Nephron (organoid): ENCODE measurements at regions not wholly inside any gene's neighbourhood (a gene's known extent, or its start where the extent isn't known, plus 50 kb on each side); places are given as distances from the start of the nearest gene placed in this dataset.
A peak's percentile ranks its signal among the peaks of the same experiment; 100 is the strongest.

ENCODE experiments used
- H3K27ac Mint-ChIP-seq, 3 experiments: 2 replicates each; pipeline ENCODE4 v1.8.0; 2020; ENCODE audit warnings: mixed read lengths in 3 of 3, mild to moderate bottlenecking in 2 of 3, moderate library complexity in 1 of 3
- H3K27me3 Mint-ChIP-seq: 2 replicates; pipeline ENCODE4 v1.8.0; 2021; ENCODE audit warnings: low read depth, mild to moderate bottlenecking, moderate library complexity, mixed read lengths
- H3K36me3 Mint-ChIP-seq: 2 replicates; pipeline ENCODE4 v1.8.0; 2020; ENCODE audit warnings: low read depth, mixed read lengths
- H3K4me1 Mint-ChIP-seq: 2 replicates; pipeline ENCODE4 v1.8.0; 2020; ENCODE audit warnings: mixed read lengths
- H3K4me3 Mint-ChIP-seq, 3 experiments: 2 replicates each; pipeline ENCODE4 v1.8.0; 2020; ENCODE audit warnings: mild to moderate bottlenecking in 3 of 3, mixed read lengths in 3 of 3, moderate library complexity in 2 of 3
- H3K9me3 Mint-ChIP-seq: 2 replicates; pipeline ENCODE4 v1.8.0; 2020; ENCODE audit warnings: mixed read lengths
- TF ChIP-seq, protein P1 (sequence below), 3 experiments: fragments of 200-600 bp; sonication (generic); IDR thresholded peaks; one replicate each; pipeline ENCODE4 v1.5.0; 2021; ENCODE audit warnings: antibody characterized with exemption in 3 of 3; ENCODE audit not compliant: unreplicated experiment in 3 of 3

DNA sequence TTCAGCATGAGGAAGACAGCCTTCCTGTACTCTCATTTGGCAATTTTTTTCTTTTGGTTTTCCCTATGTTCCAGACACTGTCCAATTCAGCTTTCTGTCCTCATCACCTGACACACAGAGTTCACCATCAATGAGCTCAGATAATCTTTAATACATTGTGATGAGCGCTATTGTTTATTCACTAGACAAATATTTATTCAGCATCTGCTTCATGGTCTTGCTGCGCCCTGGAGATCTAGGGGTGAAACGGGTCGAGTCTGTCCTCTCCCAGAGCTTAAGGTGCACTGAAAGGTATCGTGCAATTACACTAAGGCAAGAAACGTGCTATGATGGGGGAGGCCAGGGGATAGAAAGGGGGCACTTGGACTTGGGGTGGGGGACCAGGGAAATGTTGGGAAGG, 281.6 kb downstream of the ZSWIM6 start:
- Mint-ChIP-seq H3K4me1 (peaks cover 9% of the 10 kb centered on the region), H3K9me3 (no peaks in the 10 kb centered on the region), H3K27me3 (peaks cover 10% of the 10 kb centered on the region), H3K27ac (no peak overlapping the region), H3K4me3 (no peak overlapping the region), H3K36me3 (no peaks in the 10 kb centered on the region)
- TF ChIP-seq, protein P1, sequence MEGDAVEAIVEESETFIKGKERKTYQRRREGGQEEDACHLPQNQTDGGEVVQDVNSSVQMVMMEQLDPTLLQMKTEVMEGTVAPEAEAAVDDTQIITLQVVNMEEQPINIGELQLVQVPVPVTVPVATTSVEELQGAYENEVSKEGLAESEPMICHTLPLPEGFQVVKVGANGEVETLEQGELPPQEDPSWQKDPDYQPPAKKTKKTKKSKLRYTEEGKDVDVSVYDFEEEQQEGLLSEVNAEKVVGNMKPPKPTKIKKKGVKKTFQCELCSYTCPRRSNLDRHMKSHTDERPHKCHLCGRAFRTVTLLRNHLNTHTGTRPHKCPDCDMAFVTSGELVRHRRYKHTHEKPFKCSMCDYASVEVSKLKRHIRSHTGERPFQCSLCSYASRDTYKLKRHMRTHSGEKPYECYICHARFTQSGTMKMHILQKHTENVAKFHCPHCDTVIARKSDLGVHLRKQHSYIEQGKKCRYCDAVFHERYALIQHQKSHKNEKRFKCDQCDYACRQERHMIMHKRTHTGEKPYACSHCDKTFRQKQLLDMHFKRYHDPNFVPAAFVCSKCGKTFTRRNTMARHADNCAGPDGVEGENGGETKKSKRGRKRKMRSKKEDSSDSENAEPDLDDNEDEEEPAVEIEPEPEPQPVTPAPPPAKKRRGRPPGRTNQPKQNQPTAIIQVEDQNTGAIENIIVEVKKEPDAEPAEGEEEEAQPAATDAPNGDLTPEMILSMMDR (IDR thresholded peaks at IDR 0.05; ENCODE audit: unreplicated experiment in 3 of 3) = no peak

DNA sequence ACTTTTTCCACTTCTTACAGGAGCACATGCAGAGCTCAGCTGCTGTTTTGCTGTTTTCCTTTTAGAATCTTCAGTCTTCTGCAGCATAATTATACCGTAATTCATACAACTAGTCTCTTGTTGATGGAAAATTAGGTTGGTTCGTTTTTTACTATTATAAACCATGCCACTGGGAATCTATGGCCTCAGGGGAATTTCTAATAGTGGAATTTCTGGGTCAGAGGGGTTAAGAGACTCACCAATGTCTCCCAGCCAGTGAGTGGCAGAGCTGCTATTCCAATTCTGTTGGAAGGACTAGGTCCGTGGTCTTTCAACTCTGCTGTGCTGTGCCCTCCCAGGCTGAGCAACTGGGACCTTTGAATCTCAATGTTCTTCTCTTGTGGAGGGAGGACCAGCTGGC, 282.5 kb downstream of the ZSWIM6 start:
- no peaks in the 10 kb centered on the region for H3K36me3 Mint-ChIP-seq
- peaks cover 10% of the 10 kb centered on the region for H3K27me3 Mint-ChIP-seq
- H3K27ac Mint-ChIP-seq = no peak overlapping the region
- no peaks in the 10 kb centered on the region for H3K9me3 Mint-ChIP-seq
- H3K4me1 Mint-ChIP-seq = peaks cover 12% of the 10 kb centered on the region
- H3K4me3 Mint-ChIP-seq = no peak overlapping the region
- TF ChIP-seq, protein P1 (IDR thresholded peaks at IDR 0.05; ENCODE audit: unreplicated experiment in 3 of 3) = no peak

DNA sequence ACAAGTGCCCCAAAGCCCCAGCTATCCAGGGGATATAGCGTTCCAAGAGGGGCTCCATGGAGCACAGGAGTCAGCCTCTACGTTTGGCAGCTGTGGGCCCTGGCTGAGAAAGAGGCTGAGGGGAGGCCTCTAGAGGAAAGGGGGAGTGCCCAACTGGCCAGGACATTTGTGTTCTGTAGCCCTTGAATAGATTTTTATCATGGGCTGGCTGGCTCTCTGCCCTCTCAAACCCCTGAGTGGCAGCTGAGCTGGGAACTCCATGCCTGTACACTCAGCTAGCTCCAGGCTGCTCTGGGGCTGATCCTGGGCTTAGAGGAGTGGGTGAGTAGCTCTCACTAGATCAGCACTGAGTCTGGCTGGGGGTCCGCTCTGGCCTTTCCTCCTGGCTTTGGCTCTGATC, 285.0 kb downstream of the ZSWIM6 start:
- TF ChIP-seq, protein P1 (IDR thresholded peaks at IDR 0.05; ENCODE audit: unreplicated experiment in 3 of 3) = no peak
- Mint-ChIP-seq H3K36me3 (no peaks in the 10 kb centered on the region), H3K27ac (no peak overlapping the region), H3K4me1 (peaks cover 6% of the 10 kb centered on the region), H3K9me3 (no peaks in the 10 kb centered on the region), H3K27me3 (peaks cover 7% of the 10 kb centered on the region), H3K4me3 (no peak overlapping the region)

DNA sequence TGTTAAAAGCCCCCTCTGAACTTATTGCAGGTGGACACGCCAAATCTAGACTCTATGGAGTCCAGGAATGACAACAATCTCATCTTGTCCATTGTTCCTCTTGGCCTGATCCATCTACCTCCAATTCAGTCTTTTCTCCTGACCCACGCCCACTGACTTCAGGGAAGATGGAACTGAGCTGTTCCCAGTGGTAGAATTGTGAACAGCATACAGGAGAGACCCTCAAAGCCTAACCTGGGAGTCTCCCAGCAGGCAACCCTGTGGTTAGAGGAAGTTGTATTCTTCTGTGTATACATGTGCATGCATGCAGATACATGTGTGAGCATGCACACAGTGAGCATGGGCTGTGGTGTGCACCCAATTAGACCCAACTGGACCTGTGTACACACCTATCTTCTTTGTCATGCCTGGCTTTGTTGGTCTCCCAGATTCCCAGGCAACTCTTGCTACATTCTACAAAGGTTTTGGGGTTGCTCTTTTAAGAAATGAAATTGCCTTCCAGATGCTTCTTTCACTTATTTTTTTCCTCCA, 286.0 kb downstream of the ZSWIM6 start:
- no peaks in the 10 kb centered on the region for H3K36me3 Mint-ChIP-seq
- peaks cover 7% of the 10 kb centered on the region for H3K27me3 Mint-ChIP-seq
- no peak overlapping the region for H3K27ac Mint-ChIP-seq
- no peak overlapping the region for H3K4me3 Mint-ChIP-seq
- no peaks in the 10 kb centered on the region for H3K9me3 Mint-ChIP-seq
- TF ChIP-seq, protein P1 (IDR thresholded peaks at IDR 0.05; ENCODE audit: unreplicated experiment in 3 of 3) = no peak
- peaks cover 6% of the 10 kb centered on the region for H3K4me1 Mint-ChIP-seq

DNA sequence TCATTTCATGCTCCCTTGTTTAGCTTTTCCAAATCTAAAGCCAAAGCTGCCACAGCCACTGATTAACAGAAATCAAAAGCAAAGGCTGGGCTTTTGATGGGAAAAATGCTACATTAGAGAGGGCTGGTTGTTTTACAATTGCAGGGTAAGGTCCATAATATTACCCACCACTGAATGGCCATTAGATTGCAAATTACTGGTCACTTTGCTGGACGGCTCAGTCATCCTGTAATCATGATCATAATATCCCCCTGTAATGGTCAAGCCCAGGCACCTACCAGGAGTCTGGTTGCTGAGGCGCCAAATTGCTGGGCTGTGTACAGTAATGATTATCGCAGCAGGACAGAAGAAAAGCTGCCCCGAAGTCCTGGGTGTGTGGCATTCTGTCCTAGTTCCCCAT, 286.5 kb downstream of the ZSWIM6 start:
- H3K27me3 Mint-ChIP-seq = peaks cover 7% of the 10 kb centered on the region
- H3K9me3 Mint-ChIP-seq = no peaks in the 10 kb centered on the region
- TF ChIP-seq, protein P1 (IDR thresholded peaks at IDR 0.05; ENCODE audit: unreplicated experiment in 3 of 3) = no peak
- peaks cover 6% of the 10 kb centered on the region for H3K4me1 Mint-ChIP-seq
- H3K36me3 Mint-ChIP-seq = no peaks in the 10 kb centered on the region
- no peak overlapping the region for H3K4me3 Mint-ChIP-seq
- H3K27ac Mint-ChIP-seq = no peak overlapping the region

DNA sequence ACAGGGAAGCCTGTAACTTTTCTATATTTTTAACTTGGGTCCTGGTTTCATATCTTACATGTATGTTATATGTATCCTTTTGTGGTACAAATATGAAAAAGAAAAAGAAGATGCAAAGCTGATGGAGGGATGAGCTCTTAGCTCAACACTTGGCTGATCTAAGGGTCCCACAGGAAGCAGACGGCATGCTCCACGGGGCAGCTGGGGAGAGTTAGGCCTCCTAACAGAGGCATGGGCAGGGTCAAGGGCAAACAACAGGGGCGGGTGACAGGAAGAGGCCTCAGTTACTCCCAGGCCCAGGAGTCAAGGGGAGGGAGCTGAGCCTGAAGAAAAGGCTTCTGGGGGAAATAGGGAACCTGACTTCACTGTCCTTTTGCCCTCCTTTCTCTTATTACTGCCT, 287.2 kb downstream of the ZSWIM6 start:
- no peaks in the 10 kb centered on the region for H3K36me3 Mint-ChIP-seq
- peaks cover 6% of the 10 kb centered on the region for H3K4me1 Mint-ChIP-seq
- no peaks in the 10 kb centered on the region for H3K9me3 Mint-ChIP-seq
- H3K27ac Mint-ChIP-seq = peak overlapping the region in 1 of 3 experiments; percentile 58
- H3K4me3 Mint-ChIP-seq = no peak overlapping the region
- TF ChIP-seq, protein P1 (IDR thresholded peaks at IDR 0.05; ENCODE audit: unreplicated experiment in 3 of 3) = no peak
- peaks cover 7% of the 10 kb centered on the region for H3K27me3 Mint-ChIP-seq
